GM21367 (cell line): ENCODE measurements at regions not wholly inside any gene's neighbourhood (a gene's known extent, or its start where the extent isn't known, plus 50 kb on each side); places are given as distances from the start of the nearest gene placed in this dataset.
"Not testable (repeated sequence)": the region's sequence is repeated elsewhere in the genome, so short reads cannot be mapped to it uniquely, and the experiment has no call there.

Experiments used
- ATAC-seq: cut with Tn5 transposase; IDR thresholded peaks from one replicate; pipeline ENCODE4 v1.9.1; 2021; ENCODE audit not compliant: unreplicated experiment

- no peak for ATAC-seq
These were observed 317.3 kb upstream of the CFAP20DC start for GRCh38 chr3:59367150-59367549.

- no peak for ATAC-seq
These were observed 316.4 kb upstream of the CFAP20DC start for GRCh38 chr3:59366218-59366617.

GRCh38 chr3:59364496-59364895, 314.7 kb upstream of the CFAP20DC start:
- no peak for ATAC-seq

- ATAC-seq: not testable (repeated sequence)
These were observed 310.5 kb upstream of the CFAP20DC start for GRCh38 chr3:59360312-59360711.

- ATAC-seq: no peak
These were observed 291.6 kb upstream of the CFAP20DC start for GRCh38 chr3:59341459-59341858.

- no peak for ATAC-seq
These were observed 290.0 kb upstream of the CFAP20DC start for GRCh38 chr3:59339818-59340217.

- no peak for ATAC-seq
These were observed 289.1 kb upstream of the CFAP20DC start for GRCh38 chr3:59338934-59339333.

- ATAC-seq: no peak
These were observed 285.5 kb upstream of the CFAP20DC start for GRCh38 chr3:59335338-59335737.

GRCh38 chr3:59334585-59334984, 284.8 kb upstream of the CFAP20DC start:
- ATAC-seq: no peak

- ATAC-seq: no peak
These were observed 277.6 kb upstream of the CFAP20DC start for GRCh38 chr3:59327376-59327808.

- ATAC-seq: no peak
These were observed 276.6 kb upstream of the CFAP20DC start for GRCh38 chr3:59326246-59327024.

- no peak for ATAC-seq
These were observed 272.2 kb upstream of the CFAP20DC start for GRCh38 chr3:59321881-59322540.

GRCh38 chr3:59320080-59320479, 270.3 kb upstream of the CFAP20DC start:
- ATAC-seq: no peak

- no peak for ATAC-seq
These were observed 269.6 kb upstream of the CFAP20DC start for GRCh38 chr3:59319442-59319841.

GRCh38 chr3:59318881-59319280, 269.1 kb upstream of the CFAP20DC start:
- no peak for ATAC-seq

- no peak for ATAC-seq
These were observed 267.6 kb upstream of the CFAP20DC start for GRCh38 chr3:59317386-59317785.

- ATAC-seq: no peak
These were observed 267.0 kb upstream of the CFAP20DC start for GRCh38 chr3:59316688-59317275.

GRCh38 chr3:59313365-59313764, 263.5 kb upstream of the CFAP20DC start:
- ATAC-seq: peak; percentile 88

GRCh38 chr3:59311231-59311630, 261.4 kb upstream of the CFAP20DC start:
- ATAC-seq: no peak

- ATAC-seq: no peak
These were observed 260.9 kb upstream of the CFAP20DC start for GRCh38 chr3:59310736-59311135.

- no peak for ATAC-seq
These were observed 258.9 kb upstream of the CFAP20DC start for GRCh38 chr3:59308684-59309083.

GRCh38 chr3:59308001-59308400, 258.2 kb upstream of the CFAP20DC start:
- no peak for ATAC-seq
